ENCODE measurements at regions not wholly inside any gene's neighbourhood (a gene's known extent, or its start where the extent isn't known, plus 50 kb on each side); places are given as distances from the start of the nearest gene placed in this dataset.
"Not testable (repeated sequence)": the region's sequence is repeated elsewhere in the genome, so short reads cannot be mapped to it uniquely, and the experiment has no call there.

GRCh38 chr4:66123831-66124413, 453.6 kb upstream of the EPHA5 start:
- no peaks in the 10 kb centered on the region for H3K27me3 ChIP-seq
- H3K4me1 ChIP-seq (ENCODE audit: control insufficient read depth in 1 of 2, insufficient read depth in 1 of 2, low read depth in 1 of 2, low read length in 1 of 2): no peaks in the 10 kb centered on the region
- TF ChIP-seq CTCF (IDR thresholded peaks at IDR 0.05): no peak
- H3K9me3 ChIP-seq: no peaks in the 10 kb centered on the region
- H3K27ac ChIP-seq: no peak overlapping the region
- H3K36me3 ChIP-seq: no peaks in the 10 kb centered on the region
- H3K4me3 ChIP-seq (ENCODE audit: low read depth in 1 of 2, low read length in 1 of 2): no peak overlapping the region

GRCh38 chr4:66123190-66123589, 452.9 kb upstream of the EPHA5 start:
- Histone ChIP-seq H3K4me3 (ENCODE audit: low read depth in 1 of 2, low read length in 1 of 2) (no peak overlapping the region), H3K9me3 (no peaks in the 10 kb centered on the region), H3K27me3 (no peaks in the 10 kb centered on the region), H3K36me3 (no peaks in the 10 kb centered on the region), H3K27ac (no peak overlapping the region), H3K4me1 (ENCODE audit: control insufficient read depth in 1 of 2, insufficient read depth in 1 of 2, low read depth in 1 of 2, low read length in 1 of 2) (no peaks in the 10 kb centered on the region)
- no peak for TF ChIP-seq CTCF (IDR thresholded peaks at IDR 0.05)

GRCh38 chr4:66115231-66115630, 444.9 kb upstream of the EPHA5 start:
- not testable (repeated sequence) for H3K36me3 ChIP-seq; H3K27ac ChIP-seq; H3K4me3 ChIP-seq (ENCODE audit: low read depth in 1 of 2, low read length in 1 of 2); H3K9me3 ChIP-seq; H3K27me3 ChIP-seq; H3K4me1 ChIP-seq (ENCODE audit: control insufficient read depth in 1 of 2, insufficient read depth in 1 of 2, low read depth in 1 of 2, low read length in 1 of 2)

GRCh38 chr4:66108898-66109297, 438.6 kb upstream of the EPHA5 start:
- no peaks in the 10 kb centered on the region for H3K27me3 ChIP-seq
- TF ChIP-seq CTCF (IDR thresholded peaks at IDR 0.05): no peak
- H3K36me3 ChIP-seq: no peaks in the 10 kb centered on the region
- no peaks in the 10 kb centered on the region for H3K4me1 ChIP-seq (ENCODE audit: control insufficient read depth in 1 of 2, insufficient read depth in 1 of 2, low read depth in 1 of 2, low read length in 1 of 2)
- H3K27ac ChIP-seq: no peak overlapping the region
- H3K9me3 ChIP-seq: no peaks in the 10 kb centered on the region
- no peak overlapping the region for H3K4me3 ChIP-seq (ENCODE audit: low read depth in 1 of 2, low read length in 1 of 2)

GRCh38 chr4:66097218-66097617, 426.9 kb upstream of the EPHA5 start:
- H3K4me3 ChIP-seq (ENCODE audit: low read depth in 1 of 2, low read length in 1 of 2): no peak overlapping the region
- no peak for TF ChIP-seq CTCF (IDR thresholded peaks at IDR 0.05)
- H3K9me3 ChIP-seq: no peaks in the 10 kb centered on the region
- no peaks in the 10 kb centered on the region for H3K4me1 ChIP-seq (ENCODE audit: control insufficient read depth in 1 of 2, insufficient read depth in 1 of 2, low read depth in 1 of 2, low read length in 1 of 2)
- H3K27me3 ChIP-seq: no peaks in the 10 kb centered on the region
- H3K27ac ChIP-seq: no peak overlapping the region
- H3K36me3 ChIP-seq: no peaks in the 10 kb centered on the region

GRCh38 chr4:66095065-66095464, 424.8 kb upstream of the EPHA5 start:
- H3K27me3 ChIP-seq: no peaks in the 10 kb centered on the region
- no peak for TF ChIP-seq CTCF (IDR thresholded peaks at IDR 0.05)
- no peak overlapping the region for H3K4me3 ChIP-seq (ENCODE audit: low read depth in 1 of 2, low read length in 1 of 2)
- no peaks in the 10 kb centered on the region for H3K4me1 ChIP-seq (ENCODE audit: control insufficient read depth in 1 of 2, insufficient read depth in 1 of 2, low read depth in 1 of 2, low read length in 1 of 2)
- no peaks in the 10 kb centered on the region for H3K9me3 ChIP-seq
- H3K36me3 ChIP-seq: no peaks in the 10 kb centered on the region
- no peak overlapping the region for H3K27ac ChIP-seq
